ENCODE measurements at regions not wholly inside any gene's neighbourhood (a gene's known extent, or its start where the extent isn't known, plus 50 kb on each side); places are given as distances from the start of the nearest gene placed in this dataset.

GRCh38 chr2:205869439-205869838 is 187.1 kb downstream of the NRP2 start:
- no peak for TF ChIP-seq CTCF (IDR thresholded peaks at IDR 0.05)
- no peak for TF ChIP-seq POLR2AphosphoS5 (IDR thresholded peaks at IDR 0.05; ENCODE audit: low read depth, low read length)

Measured in Panc1 (cell line).